ENCODE measurements at regions not wholly inside any gene's neighbourhood (a gene's known extent, or its start where the extent isn't known, plus 50 kb on each side); places are given as distances from the start of the nearest gene placed in this dataset.

GRCh38 chr17:77385750-77386501 is 245.2 kb downstream of the SEC14L1 start (continued):
- TF ChIP-seq HINFP (CRISPR knock-in tag; IDR thresholded peaks at IDR 0.05; ENCODE audit: low read depth) = no peak
- TF ChIP-seq IRX3 (CRISPR knock-in tag; IDR thresholded peaks at IDR 0.05; ENCODE audit: borderline replicate concordance, low read depth) = 0 out of 2 replicates have a peak, but pooled peaks have one; percentile 42
- no peak for TF ChIP-seq ZNF460 (CRISPR knock-in tag; IDR thresholded peaks at IDR 0.05; ENCODE audit: borderline replicate concordance)
- no peak for TF ChIP-seq ZNF678 (CRISPR knock-in tag; IDR thresholded peaks at IDR 0.05)
- TF ChIP-seq GPN1 (CRISPR knock-in tag; IDR thresholded peaks at IDR 0.05; ENCODE audit: borderline replicate concordance) = no peak
- TF ChIP-seq RAD51 (IDR thresholded peaks at IDR 0.05; ENCODE audit: borderline replicate concordance) = no peak
- no peak for TF ChIP-seq ZNF275 (CRISPR knock-in tag; IDR thresholded peaks at IDR 0.05; ENCODE audit: borderline replicate concordance)
- 0 out of 2 replicates have a peak, but pooled peaks have one; percentile 52 for TF ChIP-seq NRL (CRISPR knock-in tag; IDR thresholded peaks at IDR 0.05; ENCODE audit: borderline replicate concordance)
- TF ChIP-seq CREM (IDR thresholded peaks at IDR 0.05) = no peak
- TF ChIP-seq CREM (CRISPR knock-in tag; IDR thresholded peaks at IDR 0.05) = no peak
- no peak for TF ChIP-seq KDM4B (CRISPR knock-in tag; IDR thresholded peaks at IDR 0.05)
- 0 out of 2 replicates have a peak, but pooled peaks have one; percentile 39 for TF ChIP-seq CSRNP1 (CRISPR knock-in tag; IDR thresholded peaks at IDR 0.05)
- TF ChIP-seq ZNF33B (CRISPR knock-in tag; IDR thresholded peaks at IDR 0.05) = no peak
- TF ChIP-seq HHEX (CRISPR knock-in tag; IDR thresholded peaks at IDR 0.05) = no peak
- no peak for TF ChIP-seq IKZF5 (CRISPR knock-in tag; IDR thresholded peaks at IDR 0.05)
- TF ChIP-seq ZSCAN25 (CRISPR knock-in tag; IDR thresholded peaks at IDR 0.05) = no peak
- no peak for TF ChIP-seq ZNF546 (CRISPR knock-in tag; conservative IDR thresholded peaks at IDR 0.05)
- no peak for TF ChIP-seq ZNF501 (CRISPR knock-in tag; IDR thresholded peaks at IDR 0.05)
- TF ChIP-seq KAT2B (IDR thresholded peaks at IDR 0.05; ENCODE audit: borderline replicate concordance, low read depth, low read length) = no peak
- no peak for TF ChIP-seq NR3C1 (CRISPR knock-in tag; IDR thresholded peaks at IDR 0.05)
- no peak for TF ChIP-seq KLF12 (CRISPR knock-in tag; IDR thresholded peaks at IDR 0.05; ENCODE audit: borderline replicate concordance)
- TF ChIP-seq ZNF629 (CRISPR knock-in tag; conservative IDR thresholded peaks at IDR 0.05) = 0 out of 2 replicates have a peak, but pooled peaks have one; percentile 10
- no peak for TF ChIP-seq ZNF230 (CRISPR knock-in tag; IDR thresholded peaks at IDR 0.05)
- TF ChIP-seq BORCS8-MEF2B (CRISPR knock-in tag; IDR thresholded peaks at IDR 0.05) = peak; percentile 45; the same call in 1 of the 2 replicates
- TF ChIP-seq XRCC5 (optimal IDR thresholded peaks at IDR 0.05; ENCODE audit: low read length) = peak; percentile 62
- peak in 1 of 2 experiments; percentile 44; a peak in 1 of 4 replicates for TF ChIP-seq NR2F1 (CRISPR knock-in tag; IDR thresholded peaks at IDR 0.05)

Measured in HepG2 (cell line).